WTC11 (cell line): ENCODE measurements at regions not wholly inside any gene's neighbourhood (a gene's known extent, or its start where the extent isn't known, plus 50 kb on each side); places are given as distances from the start of the nearest gene placed in this dataset.

ENCODE experiments used
- ATAC-seq: fragments of 200-7000 bp; cut with Tn5 transposase; 2 replicates; pipeline ENCODE4 v1.10.0; 2021; ENCODE audit warnings: mild to moderate bottlenecking, moderate library complexity
- CTCF ChIA-PET: fragments of 300-600 bp; sonication (Branson Sonifier 250); formaldehyde crosslinking; loops from one replicate; lab custom pipeline; 2021; ENCODE audit warnings: antibody characterized with exemption; lab: Charles Lee
- POLR2A ChIA-PET: fragments of 350-600 bp; sonication (Branson Sonifier 250); formaldehyde crosslinking; loops from one replicate; lab custom pipeline; 2021; ENCODE audit warnings: antibody characterized with exemption; lab: Charles Lee
- DNase-seq: peaks from one replicate; pipeline ENCODE4 v3.0.0; 2021; ENCODE audit warnings: low spot score
- H3K27ac Mint-ChIP-seq: 2 replicates; pipeline ENCODE4 v1.8.0; 2021; ENCODE audit warnings: mixed read lengths
- H3K27me3 Mint-ChIP-seq: 2 replicates; pipeline ENCODE4 v1.8.0; 2021; ENCODE audit warnings: low read depth, mild to moderate bottlenecking, moderate library complexity, mixed read lengths
- H3K36me3 Mint-ChIP-seq: 2 replicates; pipeline ENCODE4 v1.8.0; 2021; ENCODE audit warnings: mixed read lengths
- H3K4me1 Mint-ChIP-seq: 2 replicates; pipeline ENCODE4 v1.8.0; 2022; ENCODE audit warnings: mixed read lengths
- H3K4me3 Mint-ChIP-seq: 2 replicates; pipeline ENCODE4 v1.8.0; 2021; ENCODE audit warnings: mild to moderate bottlenecking, moderate library complexity, mixed read lengths
- H3K9me3 Mint-ChIP-seq: 2 replicates; pipeline ENCODE4 v1.8.0; 2021; ENCODE audit warnings: mixed read lengths
- ATF6 ChIP-seq: sonication (generic); formaldehyde crosslinking; IDR thresholded peaks from 2 replicates; pipeline ENCODE4 v1.8.1; 2023; ENCODE audit warnings: mild to moderate bottlenecking, missing genetic modification reagents
- CBFB ChIP-seq: sonication (generic); formaldehyde crosslinking; IDR thresholded peaks from 2 replicates; pipeline ENCODE4 v1.8.1; 2022; ENCODE audit warnings: mild to moderate bottlenecking, low read depth, missing genetic modification reagents
- CDX4 ChIP-seq: fragments of 250-450 bp; sonication (Bioruptor Pico); IDR thresholded peaks from 2 replicates; pipeline ENCODE4 v1.9.0; 2021; ENCODE audit warnings: moderate library complexity, mild to moderate bottlenecking, inconsistent platforms, borderline replicate concordance
- EMX1 ChIP-seq: fragments of 250-450 bp; sonication (Bioruptor Pico); IDR thresholded peaks from 2 replicates; pipeline ENCODE4 v1.8.0; 2021; ENCODE audit warnings: mild to moderate bottlenecking
- GRHL2 ChIP-seq: fragments of 250-450 bp; sonication (Bioruptor Pico); IDR thresholded peaks from 2 replicates; pipeline ENCODE4 v1.8.0; 2022; ENCODE audit warnings: mild to moderate bottlenecking, moderate library complexity; ENCODE audit not compliant: insufficient replicate concordance, severe bottlenecking
- MYBL2 ChIP-seq: sonication (generic); formaldehyde crosslinking; IDR thresholded peaks from 2 replicates; pipeline ENCODE4 v1.8.1; 2023; ENCODE audit warnings: mild to moderate bottlenecking, moderate library complexity, missing genetic modification reagents
- NFE2L1 ChIP-seq: sonication (generic); formaldehyde crosslinking; IDR thresholded peaks from 2 replicates; pipeline ENCODE4 v1.8.1; 2023; ENCODE audit warnings: missing genetic modification reagents
- NFYB ChIP-seq: sonication (generic); formaldehyde crosslinking; conservative IDR thresholded peaks from 2 replicates; pipeline ENCODE4 v1.8.0; 2022; ENCODE audit warnings: low read depth, missing genetic modification reagents
- SMAD4 ChIP-seq: sonication (generic); formaldehyde crosslinking; IDR thresholded peaks from 2 replicates; pipeline ENCODE4 v1.8.0; 2022; ENCODE audit warnings: mild to moderate bottlenecking, missing genetic modification reagents
- TP53 ChIP-seq: sonication (generic); formaldehyde crosslinking; IDR thresholded peaks from 2 replicates; pipeline ENCODE4 v1.8.1; 2023; ENCODE audit warnings: mild to moderate bottlenecking, missing genetic modification reagents
- USF1 ChIP-seq: sonication (generic); formaldehyde crosslinking; IDR thresholded peaks from 2 replicates; pipeline ENCODE4 v1.8.0; 2022; ENCODE audit warnings: mild to moderate bottlenecking, missing genetic modification reagents
- ZBTB21 ChIP-seq: sonication (generic); formaldehyde crosslinking; IDR thresholded peaks from 2 replicates; pipeline ENCODE4 v1.8.1; 2023; ENCODE audit warnings: mild to moderate bottlenecking, missing genetic modification reagents, borderline replicate concordance
- ZNF219 ChIP-seq: sonication (generic); formaldehyde crosslinking; IDR thresholded peaks from 2 replicates; pipeline ENCODE4 v1.8.0; 2023; ENCODE audit warnings: missing genetic modification reagents, mild to moderate bottlenecking, borderline replicate concordance
- ZNF317 ChIP-seq: sonication (generic); formaldehyde crosslinking; IDR thresholded peaks from 2 replicates; pipeline ENCODE4 v1.8.1; 2023; ENCODE audit warnings: low read depth, mild to moderate bottlenecking, moderate library complexity, missing genetic modification reagents, borderline replicate concordance
- ZNF671 ChIP-seq: fragments of 250-450 bp; sonication (Bioruptor Pico); IDR thresholded peaks from 2 replicates; pipeline ENCODE4 v1.8.0; 2021; ENCODE audit warnings: mild to moderate bottlenecking
- TF ChIP-seq, protein P1 (sequence below): fragments of 250-450 bp; sonication (Bioruptor Pico); IDR thresholded peaks from 2 replicates; pipeline ENCODE4 v1.8.0; 2021; ENCODE audit warnings: mild to moderate bottlenecking
- TF ChIP-seq, protein P2 (sequence below): sonication (generic); formaldehyde crosslinking; IDR thresholded peaks from 2 replicates; pipeline ENCODE4 v1.8.1; 2023; ENCODE audit warnings: mild to moderate bottlenecking, moderate library complexity, missing genetic modification reagents
- TF ChIP-seq, protein P3 (sequence below): sonication (generic); formaldehyde crosslinking; IDR thresholded peaks from 2 replicates; pipeline ENCODE4 v1.8.0; 2022; ENCODE audit warnings: mild to moderate bottlenecking, missing genetic modification reagents
- TF ChIP-seq, protein P4 (sequence below): sonication (generic); formaldehyde crosslinking; IDR thresholded peaks from 2 replicates; pipeline ENCODE4 v1.8.0; 2022; ENCODE audit warnings: mild to moderate bottlenecking, missing genetic modification reagents

DNA sequence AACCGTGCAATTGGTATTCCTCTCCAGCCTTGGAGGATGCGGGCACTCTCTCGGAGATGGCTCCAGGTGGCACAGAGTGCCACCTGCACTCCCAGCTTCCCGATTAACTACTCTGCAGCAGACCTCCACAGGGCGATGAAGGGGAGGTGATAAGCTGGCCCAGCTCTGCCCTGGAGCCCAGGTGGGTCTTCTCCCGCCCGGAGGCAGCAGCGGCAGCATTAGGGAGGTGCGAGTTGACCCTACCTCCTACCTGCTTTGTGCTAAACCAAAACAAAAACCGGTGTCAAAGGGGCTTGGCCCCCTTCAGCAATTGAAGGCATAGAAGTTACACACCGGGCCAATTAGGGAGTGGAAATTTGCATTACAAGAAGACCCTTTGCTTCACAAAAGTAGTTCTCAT is 137.4 kb upstream of the MAMLD1 start:
- ATAC-seq, result peak; percentile 89
- no peaks in the 10 kb centered on the region for H3K36me3 Mint-ChIP-seq

GRCh38 chrX:150226223-150226965 is 136.7 kb upstream of the MAMLD1 start:
- TF ChIP-seq, protein P1, sequence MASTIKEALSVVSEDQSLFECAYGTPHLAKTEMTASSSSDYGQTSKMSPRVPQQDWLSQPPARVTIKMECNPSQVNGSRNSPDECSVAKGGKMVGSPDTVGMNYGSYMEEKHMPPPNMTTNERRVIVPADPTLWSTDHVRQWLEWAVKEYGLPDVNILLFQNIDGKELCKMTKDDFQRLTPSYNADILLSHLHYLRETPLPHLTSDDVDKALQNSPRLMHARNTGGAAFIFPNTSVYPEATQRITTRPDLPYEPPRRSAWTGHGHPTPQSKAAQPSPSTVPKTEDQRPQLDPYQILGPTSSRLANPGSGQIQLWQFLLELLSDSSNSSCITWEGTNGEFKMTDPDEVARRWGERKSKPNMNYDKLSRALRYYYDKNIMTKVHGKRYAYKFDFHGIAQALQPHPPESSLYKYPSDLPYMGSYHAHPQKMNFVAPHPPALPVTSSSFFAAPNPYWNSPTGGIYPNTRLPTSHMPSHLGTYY (CRISPR knock-in tag), result no peak
- TF ChIP-seq, protein P2, sequence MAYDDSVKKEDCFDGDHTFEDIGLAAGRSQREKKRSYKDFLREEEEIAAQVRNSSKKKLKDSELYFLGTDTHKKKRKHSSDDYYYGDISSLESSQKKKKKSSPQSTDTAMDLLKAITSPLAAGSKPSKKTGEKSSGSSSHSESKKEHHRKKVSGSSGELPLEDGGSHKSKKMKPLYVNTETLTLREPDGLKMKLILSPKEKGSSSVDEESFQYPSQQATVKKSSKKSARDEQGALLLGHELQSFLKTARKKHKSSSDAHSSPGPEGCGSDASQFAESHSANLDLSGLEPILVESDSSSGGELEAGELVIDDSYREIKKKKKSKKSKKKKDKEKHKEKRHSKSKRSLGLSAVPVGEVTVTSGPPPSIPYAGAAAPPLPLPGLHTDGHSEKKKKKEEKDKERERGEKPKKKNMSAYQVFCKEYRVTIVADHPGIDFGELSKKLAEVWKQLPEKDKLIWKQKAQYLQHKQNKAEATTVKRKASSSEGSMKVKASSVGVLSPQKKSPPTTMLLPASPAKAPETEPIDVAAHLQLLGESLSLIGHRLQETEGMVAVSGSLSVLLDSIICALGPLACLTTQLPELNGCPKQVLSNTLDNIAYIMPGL, result no peak
- no peak for TF ChIP-seq MYBL2 (CRISPR knock-in tag)
- no peak for TF ChIP-seq GRHL2
- Mint-ChIP-seq H3K4me3 (no peak overlapping the region), H3K27ac (no peak overlapping the region), H3K27me3 (peaks cover 81% of the 10 kb centered on the region), H3K9me3 (no peaks in the 10 kb centered on the region), H3K4me1 (peaks cover 30% of the 10 kb centered on the region), H3K36me3 (no peaks in the 10 kb centered on the region)
- ATAC-seq, result peak; percentile 47
- no peak for DNase-seq
- ChIA-PET CTCF (interaction anchor here (1.1 kb wide), 1 partner anchor 13 kb away, joined by 3 read pairs; no protein-coding TSS in a partner anchor), POLR2A (no interaction called here)

More for the DNA sequence above, 137.4 kb upstream of the MAMLD1 start:
- peaks cover 82% of the 10 kb centered on the region for H3K27me3 Mint-ChIP-seq
- no peak overlapping the region for H3K4me3 Mint-ChIP-seq
- TF ChIP-seq ZNF671 (CRISPR knock-in tag), result no peak
- no peak for TF ChIP-seq ZNF219 (CRISPR knock-in tag)
- TF ChIP-seq ATF6, result no peak
- TF ChIP-seq ZNF317 (CRISPR knock-in tag), result no peak
- TF ChIP-seq, protein P3, sequence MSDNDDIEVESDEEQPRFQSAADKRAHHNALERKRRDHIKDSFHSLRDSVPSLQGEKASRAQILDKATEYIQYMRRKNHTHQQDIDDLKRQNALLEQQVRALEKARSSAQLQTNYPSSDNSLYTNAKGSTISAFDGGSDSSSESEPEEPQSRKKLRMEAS (CRISPR knock-in tag), result no peak
- TF ChIP-seq ZBTB21 (CRISPR knock-in tag), result no peak
- no peak for TF ChIP-seq USF1 (CRISPR knock-in tag)
- no peak for TF ChIP-seq NFE2L1 (CRISPR knock-in tag)
- TF ChIP-seq, all 79 proteins: peak for 0
- peaks cover 36% of the 10 kb centered on the region for H3K4me1 Mint-ChIP-seq
- H3K27ac Mint-ChIP-seq, result no peak overlapping the region
- no peak for DNase-seq
- ChIA-PET POLR2A (no interaction called here), CTCF (interaction anchor here (1.1 kb wide), 1 partner anchor 12 kb away, joined by 3 read pairs; no protein-coding TSS in a partner anchor)
- no peaks in the 10 kb centered on the region for H3K9me3 Mint-ChIP-seq

GRCh38 chrX:150227321-150227860 is 135.7 kb upstream of the MAMLD1 start:
- Mint-ChIP-seq H3K27me3 (peaks cover 76% of the 10 kb centered on the region), H3K36me3 (no peaks in the 10 kb centered on the region), H3K27ac (no peak overlapping the region), H3K4me3 (no peak overlapping the region), H3K9me3 (no peaks in the 10 kb centered on the region), H3K4me1 (peaks cover 24% of the 10 kb centered on the region)
- CTCF ChIA-PET, result no interaction called here
- POLR2A ChIA-PET, result no interaction called here
- ATAC-seq (no peak), DNase-seq (no peak)
- TF ChIP-seq NFYB (CRISPR knock-in tag) (no peak), GRHL2 (no peak), CBFB (CRISPR knock-in tag) (no peak), SMAD4 (CRISPR knock-in tag) (no peak), CDX4 (CRISPR knock-in tag) (no peak), TP53 (CRISPR knock-in tag) (no peak), EMX1 (CRISPR knock-in tag) (no peak), USF1 (CRISPR knock-in tag) (no peak)
- TF ChIP-seq, protein P4, sequence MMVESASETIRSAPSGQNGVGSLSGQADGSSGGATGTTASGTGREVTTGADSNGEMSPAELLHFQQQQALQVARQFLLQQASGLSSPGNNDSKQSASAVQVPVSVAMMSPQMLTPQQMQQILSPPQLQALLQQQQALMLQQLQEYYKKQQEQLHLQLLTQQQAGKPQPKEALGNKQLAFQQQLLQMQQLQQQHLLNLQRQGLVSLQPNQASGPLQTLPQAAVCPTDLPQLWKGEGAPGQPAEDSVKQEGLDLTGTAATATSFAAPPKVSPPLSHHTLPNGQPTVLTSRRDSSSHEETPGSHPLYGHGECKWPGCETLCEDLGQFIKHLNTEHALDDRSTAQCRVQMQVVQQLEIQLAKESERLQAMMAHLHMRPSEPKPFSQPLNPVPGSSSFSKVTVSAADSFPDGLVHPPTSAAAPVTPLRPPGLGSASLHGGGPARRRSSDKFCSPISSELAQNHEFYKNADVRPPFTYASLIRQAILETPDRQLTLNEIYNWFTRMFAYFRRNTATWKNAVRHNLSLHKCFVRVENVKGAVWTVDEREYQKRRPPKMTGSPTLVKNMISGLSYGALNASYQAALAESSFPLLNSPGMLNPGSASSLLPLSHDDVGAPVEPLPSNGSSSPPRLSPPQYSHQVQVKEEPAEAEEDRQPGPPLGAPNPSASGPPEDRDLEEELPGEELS (CRISPR knock-in tag), result no peak
